COLO668 (cell line): ENCODE measurements at regions not wholly inside any gene's neighbourhood (a gene's known extent, or its start where the extent isn't known, plus 50 kb on each side); places are given as distances from the start of the nearest gene placed in this dataset.
"Not testable (repeated sequence)": the region's sequence is repeated elsewhere in the genome, so short reads cannot be mapped to it uniquely, and the experiment has no call there.

Experiments
- DNase-seq: peaks from one replicate; lab custom pipeline; 2025; ENCODE audit not compliant: unreplicated experiment; lab: John Stamatoyannopoulos, UW

DNA sequence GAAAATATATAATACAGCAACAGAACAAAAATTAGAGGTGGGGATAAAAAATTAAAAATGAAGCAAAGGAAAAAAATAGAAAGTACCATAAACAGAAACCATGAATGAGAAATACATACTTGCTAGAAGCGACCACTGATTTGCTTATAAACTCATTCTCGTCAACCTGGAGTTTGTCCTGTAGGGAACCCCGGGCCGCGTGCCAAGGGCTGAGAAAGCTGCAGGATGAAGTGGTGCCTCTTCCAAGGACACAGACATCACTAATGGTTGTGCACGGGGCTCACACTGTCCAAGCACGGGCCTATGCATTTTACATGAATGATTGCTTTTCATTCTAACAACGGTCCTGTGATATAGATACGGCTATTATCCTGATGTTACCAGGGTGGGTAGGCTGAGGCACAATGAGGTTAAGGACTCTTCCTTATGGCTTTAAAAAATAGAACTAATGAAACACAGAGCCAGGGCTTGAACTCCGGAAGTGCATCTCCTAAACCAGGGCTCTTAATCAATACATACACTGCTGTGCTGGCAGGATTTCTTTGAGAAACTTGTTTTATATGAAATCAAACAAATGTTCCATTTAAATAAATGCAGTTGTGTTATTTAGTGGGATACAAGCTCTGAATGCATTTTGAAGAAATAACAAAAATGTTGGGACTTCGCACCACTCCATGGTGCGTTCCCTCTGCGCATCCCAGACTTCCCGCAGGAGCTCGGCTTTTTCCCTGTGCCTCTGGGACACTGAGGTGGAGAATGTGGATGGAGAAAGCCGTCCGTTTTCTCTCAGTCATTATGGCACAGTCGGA is 113.9 kb upstream of the PHACTR3 start:
- DNase-seq = not testable (repeated sequence)

DNA sequence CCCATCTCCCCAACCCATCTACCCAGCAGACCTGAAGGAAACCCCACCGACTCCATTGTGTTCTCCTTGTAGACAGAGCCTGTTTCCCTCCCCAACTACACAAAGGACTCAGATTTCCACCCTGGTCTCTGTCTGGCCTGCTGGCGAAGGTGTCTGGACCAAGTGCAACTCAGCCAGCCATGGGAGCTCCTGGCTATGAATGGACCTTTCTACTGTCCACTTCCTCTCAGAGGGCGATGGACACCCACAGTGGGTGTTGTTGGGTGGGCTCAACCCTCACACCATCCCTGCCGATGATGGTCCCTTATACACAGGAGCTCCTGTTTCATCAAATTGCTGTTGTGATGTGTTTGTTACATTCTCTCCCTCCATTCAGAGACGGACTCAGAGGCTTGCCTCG is 112.5 kb upstream of the PHACTR3 start:
- no peak for DNase-seq

DNA sequence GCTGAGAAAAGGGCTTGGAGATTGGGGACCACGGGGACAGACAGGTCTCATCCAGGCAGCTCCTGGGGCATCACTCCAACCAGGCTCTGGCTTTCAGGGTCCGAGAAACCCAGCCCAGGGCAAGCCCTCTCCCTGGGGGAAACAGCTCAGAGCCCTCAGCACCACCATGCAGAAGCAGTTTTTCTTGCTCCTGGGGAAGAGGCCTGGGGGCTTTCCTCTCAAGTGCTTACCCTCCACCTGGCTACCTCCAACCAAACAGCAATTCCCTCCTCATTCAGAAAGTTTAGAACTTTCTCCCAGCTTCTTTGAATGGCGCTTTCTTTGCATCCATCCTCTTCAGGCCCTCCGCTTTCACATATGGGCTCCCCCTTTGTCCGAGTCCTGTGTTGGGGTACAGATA is 110.4 kb upstream of the PHACTR3 start:
- DNase-seq = no peak

DNA sequence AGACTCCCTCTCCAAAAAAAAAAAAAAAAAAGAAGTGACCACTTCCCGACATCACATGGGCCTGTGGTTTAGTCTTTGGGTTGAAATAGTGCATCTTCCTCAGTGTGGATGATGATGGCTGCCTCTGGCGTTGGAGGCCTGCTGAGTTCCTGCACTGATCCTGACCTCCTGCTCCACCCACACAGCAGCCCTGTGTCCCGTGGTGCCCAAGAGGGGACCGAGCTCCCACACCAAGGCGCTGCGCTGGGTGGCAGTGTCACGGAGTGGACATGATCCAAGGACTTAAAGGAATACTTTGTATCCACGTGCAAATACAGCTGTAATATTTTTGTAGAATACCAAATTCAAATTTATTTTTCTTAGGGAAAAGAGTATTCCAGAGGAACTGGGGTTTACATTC is 109.2 kb upstream of the PHACTR3 start:
- no peak for DNase-seq

DNA sequence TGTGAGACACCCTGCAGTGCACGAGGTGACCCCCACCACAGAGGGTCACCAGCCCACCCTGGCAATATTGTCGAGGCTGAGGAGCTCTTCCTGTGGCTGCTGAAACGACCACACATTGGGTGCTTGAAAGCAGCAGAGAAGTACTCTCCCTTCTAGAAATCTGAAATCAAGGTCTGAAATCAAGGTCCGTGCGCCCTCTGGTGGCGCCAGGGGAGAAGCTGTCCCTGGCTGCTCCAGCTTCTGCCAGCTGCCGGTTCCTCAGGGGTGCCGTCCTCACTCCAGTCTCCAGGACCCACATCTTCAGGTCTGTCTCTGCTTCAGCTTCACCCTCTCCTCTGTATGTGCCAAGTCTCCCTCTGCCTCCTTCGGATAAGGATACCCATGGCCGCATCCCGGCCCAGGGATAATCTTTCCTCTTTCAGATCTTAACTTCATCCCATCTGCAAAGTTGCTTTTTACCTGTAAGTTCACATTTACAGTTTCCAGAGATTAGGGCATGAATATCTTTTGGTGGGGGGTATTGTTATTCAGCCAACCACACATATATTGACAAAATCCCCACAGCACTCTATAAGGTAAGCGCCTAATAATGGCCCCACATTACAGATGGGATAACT is 108.3 kb upstream of the PHACTR3 start:
- peak; percentile 71 for DNase-seq

DNA sequence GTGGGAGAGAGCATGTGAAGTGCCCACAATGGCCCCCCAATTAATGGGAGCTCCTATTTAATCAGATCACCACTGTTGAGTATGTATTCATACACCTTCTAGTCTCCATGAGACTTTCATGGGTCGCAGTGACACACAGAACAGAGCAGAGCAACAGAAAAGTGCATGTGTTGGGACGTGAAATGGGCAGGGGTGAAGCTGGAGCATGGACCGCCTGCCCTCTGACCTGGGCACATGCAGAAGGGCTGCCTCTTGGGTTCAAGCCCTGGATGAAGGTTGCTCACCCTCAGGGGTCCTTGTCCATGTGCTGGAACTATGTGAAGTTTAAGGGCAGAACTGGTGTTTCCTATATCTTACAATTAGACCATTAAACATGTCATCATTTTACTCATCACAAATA is 106.0 kb upstream of the PHACTR3 start:
- DNase-seq = no peak

DNA sequence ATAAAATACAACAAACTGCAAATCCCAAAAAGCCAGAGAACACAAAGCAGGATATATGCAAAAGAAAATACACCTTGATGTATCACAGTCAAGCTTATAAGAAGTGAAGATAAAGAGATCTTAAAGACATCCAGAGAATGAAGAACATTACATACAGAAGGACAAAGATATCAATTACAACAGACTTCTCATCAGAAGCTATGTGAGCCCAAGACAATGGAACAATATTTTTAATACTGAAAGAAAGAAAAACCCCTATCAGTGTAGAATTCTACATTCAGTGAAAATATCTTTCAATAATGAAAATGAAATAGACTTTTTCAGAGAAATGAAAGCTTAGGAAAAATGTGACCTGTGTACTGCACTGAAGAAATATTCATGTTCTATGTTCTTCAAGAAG is 104.5 kb upstream of the PHACTR3 start:
- no peak for DNase-seq

DNA sequence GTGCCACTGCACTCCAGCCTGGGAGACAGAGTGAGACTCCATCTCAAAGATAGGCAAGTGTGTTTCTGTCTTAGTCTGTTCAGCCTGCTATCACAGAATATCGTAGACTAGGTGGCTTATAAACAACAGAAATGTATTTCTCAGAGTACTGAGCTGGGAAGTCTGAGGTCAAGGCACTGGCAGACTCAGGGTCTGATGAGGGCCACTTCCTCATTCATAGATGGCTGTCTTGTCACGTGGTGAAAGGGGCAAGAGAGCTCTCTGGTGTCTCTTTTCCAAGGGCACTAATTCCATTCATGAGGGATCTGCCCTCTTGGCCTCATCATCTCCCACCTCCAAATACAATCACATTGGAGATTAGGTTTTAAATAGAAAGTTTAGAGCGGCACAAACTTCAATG is 95.6 kb upstream of the PHACTR3 start:
- DNase-seq = no peak

DNA sequence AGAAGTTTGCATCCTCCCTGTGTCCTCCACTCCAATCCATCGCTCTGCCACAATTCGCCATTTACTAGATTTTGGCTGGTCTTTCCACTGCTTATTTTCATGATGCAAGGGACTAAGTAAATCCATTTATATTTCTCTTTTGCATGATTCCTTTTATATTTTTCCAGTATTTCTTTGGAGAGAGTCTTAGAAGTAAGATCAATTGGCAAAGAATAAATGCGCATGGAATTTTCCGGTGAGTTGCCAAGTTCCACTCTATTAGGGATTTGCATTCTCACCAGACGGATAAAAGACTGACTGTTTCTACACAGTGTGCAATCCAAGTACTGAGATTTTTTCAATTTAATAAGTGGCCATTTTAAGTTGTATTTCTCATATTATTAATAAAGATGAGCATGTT is 91.7 kb upstream of the PHACTR3 start:
- DNase-seq = no peak

DNA sequence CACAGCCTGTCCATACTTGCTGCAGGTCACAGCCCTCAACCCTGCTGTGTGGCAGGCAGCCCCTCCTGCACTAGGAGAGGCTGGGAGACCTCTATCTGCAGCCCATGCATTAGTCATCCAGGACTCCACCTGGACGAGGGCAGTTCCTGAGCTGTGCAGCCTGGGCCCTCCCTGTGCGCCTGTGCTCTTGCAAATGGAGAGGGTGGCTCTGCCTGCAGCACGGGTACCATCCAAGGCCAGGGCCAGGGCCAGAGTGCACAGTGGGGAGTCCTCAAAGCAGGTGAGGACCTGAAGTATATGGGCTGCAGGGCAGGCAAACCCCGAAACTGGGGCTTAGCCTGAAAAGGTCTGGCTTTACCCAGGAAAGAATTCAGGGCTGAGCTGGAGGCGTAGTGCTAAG is 89.8 kb upstream of the PHACTR3 start:
- no peak for DNase-seq

DNA sequence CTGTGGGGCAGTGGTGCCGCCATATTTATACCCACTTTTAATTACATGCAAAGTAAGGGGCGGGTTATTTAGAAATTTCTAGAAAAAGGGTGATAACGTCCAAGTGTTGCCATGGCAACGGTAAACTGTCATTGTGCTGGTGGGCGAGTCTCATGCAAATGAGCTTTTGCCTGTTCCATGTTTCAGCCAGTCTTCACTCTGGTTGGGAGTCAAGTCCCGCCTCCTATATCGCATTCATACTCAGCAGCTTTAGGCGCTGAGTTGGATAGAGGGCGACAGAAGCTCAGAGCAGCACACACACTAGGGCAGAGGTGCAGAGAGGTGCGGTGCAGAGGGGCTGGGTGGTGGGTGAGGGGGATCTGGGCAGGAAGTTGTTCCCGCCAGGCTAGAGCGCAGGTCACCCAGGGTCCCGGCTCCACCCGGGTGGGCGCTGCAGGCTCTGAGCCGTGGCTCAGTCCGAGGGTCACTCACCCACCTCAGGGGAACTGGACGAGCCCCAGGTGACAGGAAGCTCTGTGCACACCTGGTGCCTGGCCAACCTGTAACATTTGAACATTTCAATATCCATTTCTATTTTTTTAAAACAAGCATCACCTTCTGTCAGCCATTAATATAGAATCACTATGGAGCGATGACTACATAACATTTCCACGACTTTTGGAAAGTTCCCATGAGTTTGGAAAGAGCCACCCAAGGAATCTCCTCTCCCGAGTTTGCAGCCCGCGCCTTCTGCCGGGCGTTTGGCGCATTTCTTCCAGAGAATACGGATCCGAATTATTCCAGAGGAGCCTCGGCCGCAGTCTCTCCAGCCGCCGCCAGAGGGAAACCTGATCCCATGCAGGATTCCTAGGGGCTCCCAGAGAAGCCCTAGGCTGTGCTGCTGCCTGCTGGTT is 89.1 kb upstream of the PHACTR3 start:
- DNase-seq = peak; percentile 62

DNA sequence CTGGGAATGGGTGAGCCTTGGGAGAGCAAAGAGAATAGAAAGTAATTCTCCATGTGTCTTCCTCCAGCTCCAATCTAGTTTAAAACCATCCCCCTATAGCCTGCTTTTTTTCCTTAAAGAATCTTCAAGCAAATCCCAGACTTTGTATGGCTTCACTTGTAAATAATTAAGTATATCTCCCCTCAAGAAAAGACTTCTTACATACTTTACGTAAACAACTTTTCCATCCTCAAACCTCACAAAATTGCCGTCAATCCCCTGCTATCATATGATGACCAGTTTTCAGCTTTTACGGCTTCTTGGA is 88.5 kb upstream of the PHACTR3 start:
- no peak for DNase-seq

DNA sequence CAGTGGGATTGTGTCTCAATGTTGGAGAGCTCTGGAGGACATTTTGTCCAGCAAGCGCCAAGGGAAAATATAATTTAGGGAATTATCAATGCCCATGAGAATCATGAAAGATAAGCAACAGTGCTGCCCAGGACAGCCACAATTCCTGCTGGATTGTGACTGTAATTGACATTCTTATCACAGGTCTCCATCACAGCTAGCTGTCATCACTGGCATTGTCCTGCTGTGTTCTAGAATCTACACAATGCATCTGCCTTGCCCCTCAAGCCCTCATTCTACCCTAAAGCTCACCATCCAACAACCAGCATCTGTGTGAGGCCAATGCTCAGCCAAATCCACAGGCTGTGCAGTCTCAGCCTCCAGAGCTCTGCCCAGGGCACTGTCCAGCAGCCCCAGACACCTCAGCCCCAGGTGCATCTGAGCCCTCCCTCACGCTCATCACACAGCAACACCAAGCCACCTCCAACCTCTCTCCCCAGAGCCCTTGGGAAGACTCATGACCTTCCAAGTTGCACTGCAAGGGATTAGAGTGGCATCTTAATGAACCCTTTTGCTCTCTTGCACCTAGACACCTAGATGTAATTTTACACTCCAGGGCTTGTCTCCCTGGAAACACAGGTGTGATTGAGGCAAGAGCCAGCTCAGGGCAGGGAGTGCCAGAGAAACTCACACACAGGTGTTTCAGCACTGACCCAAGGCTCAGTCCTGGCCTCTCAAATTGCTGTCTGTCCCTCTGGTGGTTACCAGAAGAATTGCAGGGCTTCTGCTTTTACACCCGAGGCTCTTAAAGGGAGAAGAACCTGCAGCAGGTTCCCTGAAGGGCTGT is 85.2 kb upstream of the PHACTR3 start:
- peak; percentile 39 for DNase-seq

DNA sequence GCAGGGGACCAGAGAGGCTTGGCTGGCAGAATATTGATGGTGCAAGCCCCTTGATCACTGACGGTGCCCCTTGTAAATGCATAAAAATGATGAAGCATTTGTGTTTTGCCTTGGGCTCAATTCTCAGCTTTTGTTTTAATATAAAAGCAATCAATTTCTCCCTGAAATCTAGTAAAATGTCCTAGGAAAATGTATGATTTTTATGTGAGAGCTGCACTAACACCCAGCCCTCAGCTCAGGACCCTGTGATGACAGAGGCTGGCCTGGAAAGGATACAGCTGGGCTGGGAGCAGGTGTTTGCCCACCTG is 84.7 kb upstream of the PHACTR3 start:
- no peak for DNase-seq

DNA sequence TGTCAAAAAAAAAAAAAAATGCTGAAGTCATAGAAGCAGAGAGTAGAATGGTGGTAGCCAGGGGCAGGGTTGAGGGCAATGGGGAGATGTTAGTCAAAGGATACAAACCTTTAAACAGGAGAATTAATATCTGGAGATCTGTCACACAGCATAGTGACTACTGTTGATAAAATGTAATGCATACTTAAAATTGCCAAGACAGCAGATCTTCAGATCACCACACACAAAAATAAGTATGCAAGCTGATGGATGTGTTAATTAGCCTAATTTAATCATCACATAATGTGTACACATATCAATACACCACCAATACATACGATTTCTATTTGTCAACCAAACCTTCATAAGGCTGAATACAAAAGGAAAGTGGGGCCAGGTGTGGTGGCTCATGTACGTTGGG is 83.5 kb upstream of the PHACTR3 start:
- DNase-seq = no peak

DNA sequence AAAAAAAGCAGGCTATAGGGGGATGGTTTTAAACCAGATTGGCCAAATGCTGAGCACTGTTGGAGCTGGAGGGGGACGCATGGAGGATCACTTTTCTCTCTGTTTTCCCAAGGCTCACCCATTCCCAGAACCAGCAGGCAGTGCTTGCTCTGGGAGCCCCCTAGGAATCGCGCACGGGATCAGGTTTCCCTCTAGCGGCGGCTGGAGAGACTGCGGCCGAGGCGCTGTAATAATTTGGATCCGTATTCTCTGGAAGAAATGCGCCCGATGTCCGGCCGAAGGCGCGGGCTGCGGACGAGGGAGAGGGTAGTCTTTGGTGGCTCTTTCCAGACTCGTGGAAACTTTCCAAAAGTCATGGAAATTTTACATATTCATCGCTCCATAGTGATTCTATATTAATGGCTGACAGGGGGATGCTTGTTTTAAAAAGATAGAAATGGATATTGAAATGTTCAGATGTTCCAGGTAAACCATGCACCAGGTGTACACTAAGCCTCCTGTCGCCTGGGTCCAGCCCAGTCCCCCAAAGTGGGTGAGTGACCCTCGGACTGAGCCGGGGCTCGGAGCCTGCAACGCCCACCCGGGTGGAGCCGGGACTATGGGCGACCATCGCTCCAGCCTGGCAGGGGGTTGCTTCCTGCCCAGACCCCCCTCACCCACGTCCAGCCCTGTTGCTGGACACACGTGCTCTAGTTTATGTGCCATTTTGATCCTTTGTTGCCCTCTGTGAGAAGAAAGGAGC is 78.7 kb upstream of the PHACTR3 start:
- peak; percentile 53 for DNase-seq

DNA sequence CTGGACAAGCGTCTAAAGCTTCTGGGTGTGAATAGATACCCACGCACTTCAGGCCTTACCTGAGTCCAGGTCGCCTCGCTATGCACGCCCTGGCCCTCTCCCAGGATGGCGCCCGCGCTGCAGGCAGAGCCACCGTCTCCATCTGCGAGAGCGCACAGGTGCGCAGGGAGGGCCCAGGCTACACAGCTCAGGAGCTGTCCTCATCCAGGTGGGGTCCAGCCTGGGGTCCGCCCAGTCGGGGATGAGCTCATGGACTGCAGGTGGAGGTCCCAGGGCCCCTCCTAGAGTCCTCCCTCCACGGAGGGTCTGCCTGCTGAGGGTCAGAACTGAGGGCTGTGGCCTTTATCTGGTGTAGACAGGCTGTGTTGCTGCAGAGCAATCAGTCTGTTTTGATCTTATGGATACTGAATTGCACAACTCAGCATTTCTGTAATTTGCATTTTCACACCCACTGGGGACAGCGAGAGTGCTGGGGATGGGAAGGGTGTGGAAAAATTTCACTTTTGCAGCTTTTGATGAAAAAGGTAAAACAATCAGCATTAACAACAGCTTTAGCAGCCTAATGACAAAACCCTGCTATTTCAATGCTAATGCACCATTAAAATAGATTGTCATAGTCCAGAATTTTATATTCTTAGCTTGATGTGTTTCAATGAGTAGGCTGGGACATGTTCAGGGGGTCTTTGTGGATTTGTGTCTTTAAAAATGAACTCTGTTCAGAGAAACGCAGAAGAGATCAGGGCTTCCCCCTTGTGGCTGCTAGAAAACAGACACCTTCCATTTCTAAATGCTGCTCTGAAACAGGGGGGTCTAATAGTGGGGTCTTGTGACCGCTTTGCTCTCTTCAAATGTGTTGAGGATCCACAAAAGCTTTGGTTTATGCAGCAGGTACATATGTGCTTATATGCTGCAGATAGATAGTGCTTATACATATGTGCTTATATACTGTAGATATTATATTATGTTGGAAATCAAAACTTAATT is 77.8 kb upstream of the PHACTR3 start:
- DNase-seq = no peak

DNA sequence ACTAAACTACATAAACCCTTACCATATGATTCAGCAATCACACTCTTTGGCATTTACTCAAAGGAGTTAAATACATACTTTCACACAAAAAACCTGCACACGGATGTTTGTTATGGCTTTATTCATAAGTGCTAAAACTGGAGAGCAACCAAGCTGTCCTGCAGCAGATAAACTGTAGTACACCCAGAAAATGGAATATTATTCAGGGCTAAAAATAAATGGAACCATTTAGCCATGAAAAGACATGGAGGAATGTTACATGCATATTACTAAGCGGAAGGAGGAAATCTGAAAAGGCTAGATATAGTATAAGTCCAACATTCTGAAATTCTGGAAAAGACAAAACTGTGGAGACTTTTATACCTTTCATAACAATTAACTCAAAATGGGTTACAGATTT is 73.6 kb upstream of the PHACTR3 start:
- DNase-seq = no peak

DNA sequence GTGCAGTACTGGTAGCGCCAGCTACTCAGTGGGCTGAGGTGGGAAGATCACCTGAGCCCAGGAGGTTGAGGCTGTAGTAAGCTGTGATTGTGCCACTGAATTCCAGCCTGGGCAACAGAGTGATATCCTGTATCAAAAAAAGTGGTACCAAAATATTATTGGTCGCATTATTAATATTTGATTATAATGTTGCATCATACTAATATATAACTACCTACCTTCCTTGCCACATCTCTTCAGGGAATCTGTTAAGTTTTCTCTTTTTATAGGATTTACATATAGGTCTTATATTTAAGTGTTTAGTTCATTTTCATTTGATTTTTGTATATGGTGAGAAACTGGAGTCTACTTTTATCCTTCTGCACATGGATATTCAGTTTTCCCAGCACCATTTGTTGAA is 66.3 kb upstream of the PHACTR3 start:
- DNase-seq = no peak

DNA sequence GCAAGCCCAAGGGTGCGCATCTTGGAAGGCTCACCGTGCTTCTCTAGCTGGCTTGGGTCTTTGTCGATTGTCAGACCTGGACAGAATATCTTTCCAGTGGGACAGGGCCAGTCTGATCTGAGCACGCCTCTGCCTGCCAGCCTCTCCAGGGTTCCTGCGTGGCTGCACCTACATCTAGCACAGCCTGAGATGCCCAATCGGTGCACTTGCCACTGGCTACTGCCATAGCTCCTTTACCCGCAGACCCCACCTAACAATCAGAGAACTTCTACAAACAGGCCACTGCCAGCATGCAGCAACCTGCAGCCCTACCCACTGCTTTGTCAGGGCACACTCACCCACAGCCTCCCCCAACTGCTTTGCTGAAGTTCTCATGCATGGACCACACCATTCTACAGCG is 56.7 kb upstream of the PHACTR3 start:
- DNase-seq = no peak
